Vagina (tissue), 2 donors: ENCODE measurements at regions not wholly inside any gene's neighbourhood (a gene's known extent, or its start where the extent isn't known, plus 50 kb on each side); places are given as distances from the start of the nearest gene placed in this dataset.

Source experiments
- CTCF ChIP-seq, 3 experiments: fragments of 450-650 bp in 2 of 3; fragments of 200-600 bp in 1 of 3; sonication (generic) in 1 of 3; IDR thresholded peaks; one replicate each; pipeline ENCODE4 v1.5.1; 2017 to 2019; ENCODE audit warnings: antibody characterized with exemption in 3 of 3, mild to moderate bottlenecking in 2 of 3, moderate library complexity in 2 of 3
- POLR2A ChIP-seq, 2 donors: fragments of 450-650 bp; IDR thresholded peaks; one replicate each; pipeline ENCODE4 v1.6.1; 2017; ENCODE audit warnings: antibody characterized with exemption in 2 of 2, mild to moderate bottlenecking in 2 of 2, moderate library complexity in 2 of 2

DNA sequence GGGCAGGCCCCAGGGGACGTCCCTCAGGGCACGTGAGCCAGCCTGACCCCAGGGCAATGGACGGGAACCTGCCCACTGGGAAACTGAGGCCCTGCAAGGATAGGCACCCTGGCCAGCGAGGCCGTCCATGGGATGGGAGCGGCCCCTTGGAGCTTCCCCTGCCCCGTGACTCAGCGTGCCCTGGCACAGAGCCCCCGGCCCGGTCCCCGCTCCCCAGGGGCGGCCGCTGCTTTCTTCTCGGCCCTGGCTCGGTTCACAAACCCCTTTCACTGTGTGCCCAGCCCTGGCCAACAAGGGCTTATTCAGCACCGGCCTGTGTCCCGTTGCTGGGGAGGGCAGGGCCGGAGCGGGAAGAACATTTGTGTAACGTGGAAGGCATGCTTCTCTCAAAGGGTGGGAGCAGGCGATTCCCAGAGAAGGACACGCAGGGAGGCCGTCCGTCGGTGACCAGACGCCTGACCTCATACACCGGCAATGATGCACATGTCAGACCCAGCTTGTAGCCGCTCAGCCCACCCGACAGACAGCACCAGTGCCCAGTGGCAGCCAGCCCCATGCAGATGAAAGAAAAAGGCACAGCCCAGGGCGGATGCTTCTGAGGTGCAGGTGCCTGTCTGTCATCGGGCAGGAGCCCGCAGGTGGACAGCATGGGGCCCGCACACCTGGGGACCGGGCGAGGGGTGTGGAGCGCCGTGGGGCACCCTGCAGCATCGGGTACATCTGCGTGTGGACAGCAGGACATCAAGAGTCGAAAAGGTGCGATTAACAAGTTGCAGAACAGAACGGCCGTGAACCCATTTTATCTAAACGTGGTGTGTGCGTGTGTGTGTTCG is 94.5 kb downstream of the PDGFA start:
- TF ChIP-seq CTCF (IDR thresholded peaks at IDR 0.05) (no peak), POLR2A (IDR thresholded peaks at IDR 0.05) (no peak)
